A673 (cell line): ENCODE measurements at regions not wholly inside any gene's neighbourhood (a gene's known extent, or its start where the extent isn't known, plus 50 kb on each side); places are given as distances from the start of the nearest gene placed in this dataset.

Source experiments
- BruUV-seq: library from RNA; stranded (reverse); fragments of 400-500 nt; replicated peaks from 2 replicates; lab custom pipeline; 2021; lab: Mats Ljungman, UMichigan
- CTCF ChIA-PET: fragments of 300-600 bp; sonication (Branson Sonifier 250); formaldehyde crosslinking; loops from one replicate; lab custom pipeline; 2022; ENCODE audit warnings: antibody characterized with exemption; lab: Charles Lee
- POLR2A ChIA-PET: fragments of 300-600 bp; sonication (Branson Sonifier 250); formaldehyde crosslinking; loops from one replicate; lab custom pipeline; 2022; ENCODE audit warnings: antibody characterized with exemption; ENCODE audit not compliant: low non-redundant PET; lab: Charles Lee
- DNase-seq: peaks from one replicate; pipeline ENCODE4 v3.0.0-alpha.2; 2015; ENCODE audit warnings: low spot score
- H3K27ac ChIP-seq: fragments of 200-600 bp; sonication (generic); 2 replicates; pipeline ENCODE4 v1.5.1; 2016; ENCODE audit warnings: mixed run types, low read depth, mild to moderate bottlenecking, mixed read lengths, antibody characterized with exemption, low read length; ENCODE audit not compliant: poor library complexity, severe bottlenecking
- H3K27me3 ChIP-seq: fragments of 200-600 bp; sonication (generic); replicated peaks from 2 replicates; pipeline ENCODE4 v1.6.1; 2017; ENCODE audit warnings: mixed run types, low read depth, mild to moderate bottlenecking, mixed read lengths, antibody characterized with exemption, low read length; ENCODE audit not compliant: insufficient read depth, poor library complexity
- H3K36me3 ChIP-seq: fragments of 200-600 bp; sonication (generic); 2 replicates; pipeline ENCODE4 v1.6.1; 2016; ENCODE audit warnings: mixed run types, mild to moderate bottlenecking, mixed read lengths, antibody characterized with exemption, low read length; ENCODE audit not compliant: insufficient read depth, poor library complexity, severe bottlenecking
- H3K4me1 ChIP-seq: fragments of 200-600 bp; sonication (generic); 2 replicates; pipeline ENCODE4 v1.6.1; 2017; ENCODE audit warnings: mixed run types, mild to moderate bottlenecking, mixed read lengths, antibody characterized with exemption, low read length; ENCODE audit not compliant: insufficient read depth, poor library complexity, severe bottlenecking
- H3K4me3 ChIP-seq: fragments of 200-600 bp; sonication (generic); 2 replicates; pipeline ENCODE4 v1.5.1; 2016; ENCODE audit warnings: low read depth, mixed run types, mild to moderate bottlenecking, mixed read lengths, low read length; ENCODE audit not compliant: poor library complexity, severe bottlenecking
- H3K9me3 ChIP-seq: fragments of 200-600 bp; sonication (generic); 2 replicates; pipeline ENCODE4 v1.6.1; 2016; ENCODE audit warnings: mixed run types, low read depth, mild to moderate bottlenecking, mixed read lengths, antibody characterized with exemption, low read length; ENCODE audit not compliant: poor library complexity, severe bottlenecking
- CTCF ChIP-seq: fragments of 300-800, 200-600 bp; sonication (generic); conservative IDR thresholded peaks from 2 replicates; pipeline ENCODE4 v1.5.1; 2017; ENCODE audit warnings: low read depth, mild to moderate bottlenecking, antibody characterized with exemption, low read length, moderate library complexity, mixed read lengths
- EZH2 ChIP-seq: fragments of 200-600 bp; sonication (generic); IDR thresholded peaks from 2 replicates; pipeline ENCODE4 v1.6.1; 2017; ENCODE audit warnings: borderline replicate concordance, low read depth, mild to moderate bottlenecking, mixed read lengths, antibody characterized with exemption, low read length; ENCODE audit not compliant: poor library complexity, severe bottlenecking
- intact Hi-C: fragments of 100-400 bp; cut with micrococcal nuclease; formaldehyde crosslinking; loops from one replicate; pipeline ENCODE4 v1.10.0; 2022; ENCODE audit not compliant: unreplicated experiment

GRCh38 chr2:238697193-238698071, 150.5 kb upstream of the TWIST2 start:
- no TSS peak for BruUV-seq
- H3K9me3 ChIP-seq = no peaks in the 10 kb centered on the region
- ChIA-PET POLR2A (no interaction called here), CTCF (no interaction called here)
- H3K4me3 ChIP-seq = no peak overlapping the region
- intact Hi-C loops = no loop called here
- DNase-seq = no peak
- H3K36me3 ChIP-seq = no peaks in the 10 kb centered on the region
- H3K27ac ChIP-seq = no peak overlapping the region
- no peak for TF ChIP-seq EZH2
- H3K27me3 ChIP-seq = no peaks in the 10 kb centered on the region
- no peaks in the 10 kb centered on the region for H3K4me1 ChIP-seq

GRCh38 chr2:238698072-238698352, 149.9 kb upstream of the TWIST2 start:
- no peak overlapping the region for H3K27ac ChIP-seq
- H3K36me3 ChIP-seq = no peaks in the 10 kb centered on the region
- ChIA-PET CTCF (no interaction called here), POLR2A (no interaction called here)
- H3K4me1 ChIP-seq = no peaks in the 10 kb centered on the region
- no peak for TF ChIP-seq EZH2
- intact Hi-C loops = no loop called here
- no TSS peak for BruUV-seq
- H3K27me3 ChIP-seq = no peaks in the 10 kb centered on the region
- H3K9me3 ChIP-seq = no peaks in the 10 kb centered on the region
- no peak for DNase-seq
- no peak overlapping the region for H3K4me3 ChIP-seq

GRCh38 chr2:238698451-238699306, 149.2 kb upstream of the TWIST2 start:
- Histone ChIP-seq H3K4me3 (no peak overlapping the region), H3K36me3 (no peaks in the 10 kb centered on the region), H3K9me3 (no peaks in the 10 kb centered on the region), H3K27me3 (no peaks in the 10 kb centered on the region), H3K4me1 (no peaks in the 10 kb centered on the region), H3K27ac (no peak overlapping the region)
- TF ChIP-seq EZH2 (no peak), CTCF (no peak)
- DNase-seq = no peak
- ChIA-PET POLR2A (no interaction called here), CTCF (no interaction called here)
- intact Hi-C loops = no loop called here
- BruUV-seq = no TSS peak
